H1 (cell line): ENCODE measurements at regions not wholly inside any gene's neighbourhood (a gene's known extent, or its start where the extent isn't known, plus 50 kb on each side); places are given as distances from the start of the nearest gene placed in this dataset.

Source experiments
- CTCF ChIA-PET: fragments of 300-600 bp; sonication (Branson Sonifier 250); formaldehyde crosslinking; loops from one replicate; lab custom pipeline; 2021; ENCODE audit not compliant: partially characterized antibody; lab: Charles Lee
- POLR2A ChIA-PET: fragments of 300-600 bp; sonication (Branson Sonifier 250); formaldehyde crosslinking; loops from one replicate; lab custom pipeline; 2021; ENCODE audit warnings: inconsistent platforms; ENCODE audit not compliant: partially characterized antibody; lab: Charles Lee
- DNase-seq, 2 experiments: peaks; one replicate each; pipeline versions ENCODE4 v3.0.0 to v3.0.0-alpha.2; 2010 to 2022; ENCODE audit warnings: low spot score in 2 of 2, low read depth in 1 of 2, mixed read lengths in 1 of 2
- FAIRE-seq: peaks from 2 replicates; lab custom pipeline; 2011; peaks lifted over from hg19 to GRCh38; lab: Jason Lieb, UNC
- H2AFZ ChIP-seq: 2 replicates; pipeline ENCODE4 v1.8.1; 2012; ENCODE audit warnings: low read length, inconsistent platforms
- H2AK5ac ChIP-seq: 2 replicates; pipeline ENCODE4 v1.6.1; 2013; ENCODE audit warnings: low read depth, low read length
- H2BK120ac ChIP-seq: replicated peaks from 2 replicates; pipeline ENCODE3; 2013; ENCODE audit warnings: low read depth, low read length, inconsistent platforms
- H2BK12ac ChIP-seq: 2 replicates; pipeline ENCODE4 v1.6.1; 2013; ENCODE audit warnings: low read depth, low read length
- H2BK15ac ChIP-seq: 2 replicates; pipeline ENCODE4 v1.6.1; 2013; ENCODE audit warnings: low read length
- H2BK20ac ChIP-seq: 2 replicates; pipeline ENCODE4 v1.6.1; 2013; ENCODE audit warnings: low read length
- H2BK5ac ChIP-seq: 2 replicates; pipeline ENCODE4 v1.6.1; 2013; ENCODE audit warnings: low read depth, low read length
- H3K14ac ChIP-seq: 2 replicates; pipeline ENCODE4 v1.6.1; 2013; ENCODE audit warnings: inconsistent platforms; ENCODE audit not compliant: insufficient read length
- H3K18ac ChIP-seq: 2 replicates; pipeline ENCODE4 v1.6.1; 2013; ENCODE audit warnings: low read length; ENCODE audit errors: extremely low read depth
- H3K23ac ChIP-seq: 2 replicates; pipeline ENCODE4 v1.6.1; 2013; ENCODE audit warnings: inconsistent platforms; ENCODE audit not compliant: insufficient read length
- H3K23me2 ChIP-seq: 2 replicates; pipeline ENCODE4 v1.6.1; 2013; ENCODE audit warnings: low read depth, low read length
- H3K27ac ChIP-seq: 2 replicates; pipeline ENCODE4 v1.6.1; 2011; ENCODE audit warnings: low read depth, low read length, inconsistent platforms
- H3K27me3 ChIP-seq, 4 experiments: replicated peaks in 1 of 4; 1 replicate in 1 of 4; 2 replicates in 3 of 4; pipeline versions ENCODE4 v1.6.1 to v1.8.1; 2011 to 2013; ENCODE audit warnings: low read length in 3 of 4, mild to moderate bottlenecking in 3 of 4, inconsistent platforms in 2 of 4, mixed read lengths in 2 of 4, moderate library complexity in 1 of 4; ENCODE audit not compliant: control insufficient read depth in 3 of 4, insufficient read depth in 3 of 4; ENCODE audit errors: extremely low read depth in 1 of 4
- H3K36me3 ChIP-seq, 4 experiments: 2 replicates each; pipeline versions ENCODE4 v1.6.1 to v1.8.1; 2011 to 2013; ENCODE audit warnings: mild to moderate bottlenecking in 4 of 4, low read length in 3 of 4, moderate library complexity in 2 of 4, control low read depth in 1 of 4, inconsistent platforms in 1 of 4; ENCODE audit not compliant: insufficient read depth in 4 of 4, control insufficient read depth in 2 of 4
- H3K4ac ChIP-seq: replicated peaks from 2 replicates; pipeline ENCODE3; 2013; ENCODE audit warnings: low read length, low read depth, mixed read lengths, inconsistent platforms; ENCODE audit not compliant: insufficient read length
- H3K4me1 ChIP-seq, 4 experiments: replicated peaks in 1 of 4; 1 replicate in 1 of 4; 2 replicates in 3 of 4; pipeline versions ENCODE4 v1.6.1 to v1.8.1; 2011 to 2013; ENCODE audit warnings: low read length in 3 of 4, inconsistent platforms in 2 of 4, mixed read lengths in 1 of 4; ENCODE audit not compliant: insufficient read depth in 4 of 4, control insufficient read depth in 3 of 4
- H3K4me2 ChIP-seq, 2 experiments: 2 replicates each; pipeline versions ENCODE4 v1.6.1 to v1.8.1; 2011 to 2013; ENCODE audit warnings: low read depth in 2 of 2, low read length in 2 of 2, control low read depth in 1 of 2, inconsistent platforms in 1 of 2, mild to moderate bottlenecking in 1 of 2; ENCODE audit not compliant: insufficient read depth in 1 of 2
- H3K4me3 ChIP-seq, 4 experiments: fragments of 200-600, 300-600 bp in 1 of 4; sonication (generic), shearing (Covaris generic), sonication (Bioruptor Twin) in 1 of 4; 2 replicates each; pipeline versions ENCODE4 v1.5.1 to v1.8.1; 2011 to 2016; ENCODE audit warnings: low read length in 4 of 4, low read depth in 3 of 4, control low read depth in 2 of 4, inconsistent platforms in 2 of 4, mild to moderate bottlenecking in 2 of 4, mixed read lengths in 1 of 4, moderate library complexity in 1 of 4; ENCODE audit not compliant: insufficient read depth in 2 of 4; ENCODE audit errors: extremely low read depth in 1 of 4
- H3K56ac ChIP-seq: replicated peaks from 2 replicates; pipeline ENCODE3; 2013; ENCODE audit warnings: low read depth, mild to moderate bottlenecking, mixed read lengths, low read length, inconsistent platforms; ENCODE audit not compliant: insufficient read length
- H3K79me1 ChIP-seq: 2 replicates; pipeline ENCODE4 v1.6.1; 2013; ENCODE audit warnings: low read depth, low read length, control low read depth
- H3K79me2 ChIP-seq, 2 experiments: 2 replicates each; pipeline versions ENCODE4 v1.6.1 to v1.8.1; 2012 to 2013; ENCODE audit warnings: low read length in 2 of 2, mild to moderate bottlenecking in 2 of 2, inconsistent platforms in 1 of 2; ENCODE audit not compliant: insufficient read depth in 2 of 2, control insufficient read depth in 1 of 2
- H3K9ac ChIP-seq, 4 experiments: replicated peaks in 1 of 4; 1 replicate in 1 of 4; 2 replicates in 3 of 4; pipeline versions ENCODE4 v1.6.1 to v1.8.1; 2011 to 2013; ENCODE audit warnings: low read depth in 3 of 4, low read length in 3 of 4, control low read depth in 2 of 4, mild to moderate bottlenecking in 2 of 4, moderate library complexity in 2 of 4, inconsistent platforms in 1 of 4; ENCODE audit errors: extremely low read depth in 1 of 4
- H3K9me3 ChIP-seq, 2 experiments: 2 replicates each; pipeline versions ENCODE4 v1.6.1 to v1.8.1; 2012 to 2013; ENCODE audit warnings: mild to moderate bottlenecking in 2 of 2, moderate library complexity in 2 of 2, control low read depth in 1 of 2, inconsistent platforms in 1 of 2, low read depth in 1 of 2, low read length in 1 of 2, mixed read lengths in 1 of 2; ENCODE audit not compliant: insufficient read depth in 2 of 2
- H4K20me1 ChIP-seq, 2 experiments: replicated peaks in 1 of 2; 2 replicates each; pipeline versions ENCODE3 to v1.8.1; 2011 to 2013; ENCODE audit warnings: inconsistent platforms in 2 of 2, low read length in 2 of 2, mild to moderate bottlenecking in 1 of 2; ENCODE audit not compliant: insufficient read depth in 2 of 2, control insufficient read depth in 1 of 2
- H4K5ac ChIP-seq: 2 replicates; pipeline ENCODE4 v1.6.1; 2013; ENCODE audit warnings: low read length, low read depth, mixed read lengths, inconsistent platforms; ENCODE audit not compliant: insufficient read length
- H4K8ac ChIP-seq: 2 replicates; pipeline ENCODE4 v1.8.0; 2013; ENCODE audit warnings: mild to moderate bottlenecking, moderate library complexity, low read length, inconsistent platforms; ENCODE audit not compliant: insufficient read depth; ENCODE audit errors: extremely low read depth
- H4K91ac ChIP-seq: replicated peaks from 2 replicates; pipeline ENCODE3; 2013; ENCODE audit warnings: low read length, mixed read lengths, inconsistent platforms; ENCODE audit not compliant: insufficient read length
- CBX8 ChIP-seq: fragments of 300-800, 300-1000 bp; sonication (generic); IDR thresholded peaks from 2 replicates; pipeline ENCODE4 v1.7.1; 2016; ENCODE audit warnings: low read depth, low read length, borderline replicate concordance
- GABPA ChIP-seq: IDR thresholded peaks from 2 replicates; pipeline ENCODE4 v1.6.1; 2011; ENCODE audit warnings: mild to moderate bottlenecking, low read length, moderate library complexity, borderline replicate concordance; ENCODE audit not compliant: insufficient read depth
- HDAC2 ChIP-seq, 2 experiments: fragments of 300-600 bp in 1 of 2; sonication (generic) in 1 of 2; IDR thresholded peaks; 2 replicates each; pipeline ENCODE4 v1.6.1; 2011 to 2012; ENCODE audit warnings: low read depth in 2 of 2, low read length in 2 of 2, mild to moderate bottlenecking in 2 of 2, moderate library complexity in 2 of 2, borderline replicate concordance in 1 of 2, inconsistent platforms in 1 of 2
- JUN ChIP-seq: IDR thresholded peaks from 2 replicates; pipeline ENCODE4 v1.6.1; 2011; ENCODE audit warnings: low read depth, mild to moderate bottlenecking, improper control_type of control experiment, low read length
- KDM1A ChIP-seq: fragments of 200-600, 300-600 bp; sonication (generic); IDR thresholded peaks from 2 replicates; pipeline ENCODE4 v1.7.1; 2016; ENCODE audit warnings: mild to moderate bottlenecking, low read length, borderline replicate concordance
- MAFK ChIP-seq: IDR thresholded peaks from 2 replicates; pipeline ENCODE4 v1.6.1; 2012; ENCODE audit warnings: low read depth, mild to moderate bottlenecking, improper control_type of control experiment, low read length
- RAD21 ChIP-seq, 2 experiments: IDR thresholded peaks in 1 of 2; conservative IDR thresholded peaks in 1 of 2; 2 replicates each; pipeline ENCODE4 v1.6.1; 2011; ENCODE audit warnings: low read depth in 2 of 2, low read length in 2 of 2, improper control_type of control experiment in 1 of 2, inconsistent platforms in 1 of 2, mild to moderate bottlenecking in 1 of 2, moderate library complexity in 1 of 2
- SIRT6 ChIP-seq: IDR thresholded peaks from one replicate; pipeline ENCODE4 v1.7.1; 2012; ENCODE audit warnings: low read length, inconsistent platforms
- ZNF274 ChIP-seq: IDR thresholded peaks from 2 replicates; pipeline ENCODE4 v1.7.0; 2012; ENCODE audit warnings: low read length, borderline replicate concordance; ENCODE audit errors: extremely low read depth
- WGBS, 2 experiments: shearing (Covaris generic) in 1 of 2; methylation state at CpG; one replicate each; pipeline versions ENCODE4 v1.1.6 to v1.1.7; 2013 to 2015; ENCODE audit warnings: low lambda C conversion rate in 2 of 2, mixed read lengths in 2 of 2, inconsistent platforms in 1 of 2, low coverage in 1 of 2, missing lambda C conversion rate in 1 of 2; ENCODE audit not compliant: insufficient replicate concordance in 2 of 2, insufficient coverage in 1 of 2, insufficient read length in 1 of 2; ENCODE audit errors: extremely low coverage in 1 of 2, missing lambda C conversion rate in 1 of 2; 5-methylcytosine and 5-hydroxymethylcytosine counted together
- TF ChIP-seq, protein P1 (sequence below): IDR thresholded peaks from 2 replicates; pipeline ENCODE4 v1.6.1; 2012; ENCODE audit warnings: inconsistent platforms
- TF ChIP-seq, protein P2 (sequence below): IDR thresholded peaks from 2 replicates; pipeline ENCODE4 v1.6.1; 2012; ENCODE audit warnings: inconsistent platforms

- no peaks in the 10 kb centered on the region for H3K36me3 ChIP-seq
- H3K27ac ChIP-seq: no peak overlapping the region
- POLR2A ChIA-PET: no interaction called here
- peak overlapping the region; percentile 77 for H2AFZ ChIP-seq
- H2BK12ac ChIP-seq: no peak overlapping the region
- H2AK5ac ChIP-seq: no peak overlapping the region
- H2BK5ac ChIP-seq: no peak overlapping the region
- no peaks in the 10 kb centered on the region for H3K27me3 ChIP-seq
- no peak overlapping the region for H3K23ac ChIP-seq
- no peak overlapping the region for H3K18ac ChIP-seq
- no peak overlapping the region for H3K56ac ChIP-seq
- H3K9ac ChIP-seq: no peak overlapping the region
- H3K4me1 ChIP-seq: peaks cover 0 to 10% (median 8%) of the 10 kb centered on the region in 4 experiments; a peak in 5 of 7 replicates
- FAIRE-seq (no peak), DNase-seq (no peak)
- CTCF ChIA-PET: interaction anchor here (1.3 kb wide), 1 partner anchor 397 kb away, joined by 5 read pairs; no protein-coding TSS in a partner anchor
- 79% methylated on average over 7 of the region's 7 CpGs; no CpG with 5 or more reads in 1 of the 2 experiments for WGBS, 2 experiments
- no peaks in the 10 kb centered on the region for H3K23me2 ChIP-seq
- H4K20me1 ChIP-seq: no peaks in the 10 kb centered on the region
- H3K4me3 ChIP-seq: no peak overlapping the region
- H3K14ac ChIP-seq: no peak overlapping the region
- no peak overlapping the region for H4K5ac ChIP-seq
- H4K8ac ChIP-seq: no peak overlapping the region
- no peak overlapping the region for H2BK120ac ChIP-seq
- no peak overlapping the region for H3K4ac ChIP-seq
- no peak overlapping the region for H2BK20ac ChIP-seq
- no peaks in the 10 kb centered on the region for H3K9me3 ChIP-seq
- H3K4me2 ChIP-seq: no peak overlapping the region; a peak in 1 of 4 replicates
- H4K91ac ChIP-seq: no peak overlapping the region
- no peaks in the 10 kb centered on the region for H3K79me1 ChIP-seq
- no peak overlapping the region for H2BK15ac ChIP-seq
- H3K79me2 ChIP-seq: no peaks in the 10 kb centered on the region
- TF ChIP-seq JUN (no peak), HDAC2 (IDR thresholded peaks at IDR 0.05; ENCODE audit: borderline replicate concordance in 1 of 2, low read depth in 2 of 2, low read length in 2 of 2) (no peak), GABPA (no peak), ZNF274 (no peak), RAD21 (IDR thresholded peaks at IDR 0.05 in 1 of 2, conservative IDR thresholded peaks at IDR 0.05 in 1 of 2; ENCODE audit: low read depth in 2 of 2, low read length in 2 of 2) (no peak), MAFK (no peak), SIRT6 (no peak), CBX8 (no peak), KDM1A (no peak)
- TF ChIP-seq, protein P1, sequence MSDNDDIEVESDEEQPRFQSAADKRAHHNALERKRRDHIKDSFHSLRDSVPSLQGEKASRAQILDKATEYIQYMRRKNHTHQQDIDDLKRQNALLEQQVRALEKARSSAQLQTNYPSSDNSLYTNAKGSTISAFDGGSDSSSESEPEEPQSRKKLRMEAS: no peak
- TF ChIP-seq, protein P2, sequence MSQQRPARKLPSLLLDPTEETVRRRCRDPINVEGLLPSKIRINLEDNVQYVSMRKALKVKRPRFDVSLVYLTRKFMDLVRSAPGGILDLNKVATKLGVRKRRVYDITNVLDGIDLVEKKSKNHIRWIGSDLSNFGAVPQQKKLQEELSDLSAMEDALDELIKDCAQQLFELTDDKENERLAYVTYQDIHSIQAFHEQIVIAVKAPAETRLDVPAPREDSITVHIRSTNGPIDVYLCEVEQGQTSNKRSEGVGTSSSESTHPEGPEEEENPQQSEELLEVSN: no peak
These were observed 127.0 kb upstream of the MON1B start for GRCh38 chr16:77064037-77064436.
